NT2/D1 (cell line): ENCODE measurements at regions not wholly inside any gene's neighbourhood (a gene's known extent, or its start where the extent isn't known, plus 50 kb on each side); places are given as distances from the start of the nearest gene placed in this dataset.

ENCODE experiments used
- YY1 ChIP-seq: IDR thresholded peaks from 2 replicates; pipeline ENCODE4 v1.6.1; 2011; ENCODE audit not compliant: insufficient read length, insufficient read depth
- ZNF274 ChIP-seq: IDR thresholded peaks from 2 replicates; pipeline ENCODE4 v1.6.1; 2011; ENCODE audit warnings: mild to moderate bottlenecking, low read depth, low read length

GRCh38 chr14:101478096-101478495 is 83.2 kb upstream of the DIO3 start:
- no peak for TF ChIP-seq YY1
- no peak for TF ChIP-seq ZNF274
